ENCODE measurements at regions not wholly inside any gene's neighbourhood (a gene's known extent, or its start where the extent isn't known, plus 50 kb on each side); places are given as distances from the start of the nearest gene placed in this dataset.

DNA sequence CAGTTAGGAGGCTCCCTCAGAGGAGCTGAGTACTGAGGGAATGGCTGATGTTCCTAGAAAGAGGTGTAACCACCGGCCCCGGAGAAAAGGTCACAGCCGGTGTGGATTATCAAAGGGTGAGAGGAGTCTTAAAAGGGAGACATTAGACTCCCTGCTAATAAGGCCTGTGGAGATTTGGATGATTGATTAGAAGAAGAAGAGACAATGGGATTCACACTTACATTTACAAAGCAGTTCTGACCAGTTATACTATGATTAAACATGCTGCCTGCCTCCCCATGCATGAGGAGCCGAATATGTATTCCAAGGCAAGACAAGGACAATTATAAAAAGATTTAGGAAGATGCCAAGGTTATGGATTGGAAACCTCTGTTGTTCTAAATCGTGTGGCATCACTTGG, 302.4 kb downstream of the SLC4A3 start:
- TF ChIP-seq EZH2 (IDR thresholded peaks at IDR 0.05; ENCODE audit: insufficient read depth, poor library complexity, severe bottlenecking) (no peak), EZH2phosphoT487 (IDR thresholded peaks at IDR 0.05; ENCODE audit: insufficient read depth, low read depth) (no peak)
- Histone ChIP-seq H2AFZ (no peak overlapping the region), H3K79me2 (ENCODE audit: insufficient read depth) (no peaks in the 10 kb centered on the region), H3K4me1 (ENCODE audit: insufficient read depth) (no peaks in the 10 kb centered on the region), H3F3A (ENCODE audit: insufficient read depth) (no peaks in the 10 kb centered on the region), H3K27me3 (replicated peaks; ENCODE audit: insufficient read depth) (peaks cover 8% of the 10 kb centered on the region), H3K4me2 (ENCODE audit: unreplicated experiment) (no peak overlapping the region), H3K4me3 (no peak overlapping the region), H4K20me1 (ENCODE audit: insufficient read depth) (no peaks in the 10 kb centered on the region), H3K9me3 (ENCODE audit: low read depth) (no peaks in the 10 kb centered on the region), H3K9ac (no peak overlapping the region), H3K27ac (no peak overlapping the region), H3K36me3 (ENCODE audit: low read depth) (no peaks in the 10 kb centered on the region), H3K9me2 (ENCODE audit: insufficient read depth) (no peaks in the 10 kb centered on the region)
- WGBS, 2 experiments (ENCODE audit: low coverage in 1 of 2, low lambda C conversion rate in 2 of 2, missing lambda C conversion rate in 2 of 2): 10 to 20% methylated on average over 5 of the region's 5 CpGs
- in situ Hi-C loops (cut with MboI): no loop called here
- no peak for DNase-seq

DNA sequence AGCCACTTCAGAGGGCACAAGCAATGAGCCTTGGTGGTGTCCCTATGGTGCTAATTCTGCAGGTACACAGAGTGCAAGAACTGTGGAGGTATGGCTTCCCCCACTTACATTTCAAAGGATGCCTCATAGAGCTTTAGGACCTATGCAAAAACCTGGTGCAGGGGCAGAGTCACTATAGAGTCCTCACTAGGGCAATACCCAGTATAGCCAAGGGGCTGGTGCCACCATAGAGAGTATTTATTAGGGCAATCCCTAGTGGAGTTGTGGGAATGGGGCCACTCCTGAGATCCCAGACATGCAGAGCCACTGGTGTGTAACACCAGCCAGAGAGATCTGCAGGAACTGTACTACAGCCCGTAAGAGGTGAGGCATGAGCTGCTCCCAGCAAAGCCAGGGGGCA, 312.2 kb downstream of the SLC4A3 start:
- Histone ChIP-seq H3K36me3 (ENCODE audit: low read depth) (no peaks in the 10 kb centered on the region), H3K79me2 (ENCODE audit: insufficient read depth) (no peaks in the 10 kb centered on the region), H3K4me3 (no peak overlapping the region), H3K27me3 (replicated peaks; ENCODE audit: insufficient read depth) (0 out of 2 replicates have a peak, but pooled peaks cover 11% of the 10 kb centered on the region), H2AFZ (no peak overlapping the region), H3K9me2 (ENCODE audit: insufficient read depth) (no peaks in the 10 kb centered on the region), H3K9me3 (ENCODE audit: low read depth) (no peaks in the 10 kb centered on the region), H4K20me1 (ENCODE audit: insufficient read depth) (no peaks in the 10 kb centered on the region), H3K9ac (no peak overlapping the region), H3K4me2 (ENCODE audit: unreplicated experiment) (no peak overlapping the region), H3F3A (ENCODE audit: insufficient read depth) (no peaks in the 10 kb centered on the region), H3K27ac (no peak overlapping the region), H3K4me1 (ENCODE audit: insufficient read depth) (no peaks in the 10 kb centered on the region)
- in situ Hi-C loops (cut with MboI): no loop called here
- 31 to 44% methylated on average over 1 of the region's 1 CpG for WGBS, 2 experiments (ENCODE audit: low coverage in 1 of 2, low lambda C conversion rate in 2 of 2, missing lambda C conversion rate in 2 of 2)
- no peak for TF ChIP-seq EZH2phosphoT487 (IDR thresholded peaks at IDR 0.05; ENCODE audit: insufficient read depth, low read depth)
- no peak for DNase-seq

DNA sequence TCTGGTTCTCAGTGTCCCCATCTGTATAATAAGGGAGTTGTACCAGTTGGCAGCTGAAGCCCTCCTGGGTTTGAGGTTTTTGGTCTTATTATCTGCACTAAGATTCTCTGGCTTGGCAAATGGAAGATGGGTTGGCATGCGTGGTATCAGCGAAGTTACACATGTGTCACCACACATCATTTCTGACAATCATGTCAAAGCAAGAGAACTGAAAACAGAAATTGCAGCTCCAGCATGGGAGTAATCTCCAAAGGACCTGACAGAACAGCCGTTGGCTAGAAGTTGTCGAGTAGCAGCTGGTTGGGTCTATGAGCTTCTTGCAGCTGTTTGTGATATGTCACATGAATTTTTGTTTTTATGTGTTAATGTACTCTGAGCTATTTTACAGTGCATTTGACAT, 317.4 kb downstream of the SLC4A3 start:
- H3F3A ChIP-seq (ENCODE audit: insufficient read depth): no peaks in the 10 kb centered on the region
- no peak for TF ChIP-seq EZH2phosphoT487 (IDR thresholded peaks at IDR 0.05; ENCODE audit: insufficient read depth, low read depth)
- no peak for TF ChIP-seq EZH2 (IDR thresholded peaks at IDR 0.05; ENCODE audit: insufficient read depth, poor library complexity, severe bottlenecking)
- no peak overlapping the region for H3K4me3 ChIP-seq
- no peaks in the 10 kb centered on the region for H4K20me1 ChIP-seq (ENCODE audit: insufficient read depth)
- H2AFZ ChIP-seq: no peak overlapping the region
- in situ Hi-C loops (cut with MboI): no loop called here
- H3K9me3 ChIP-seq (ENCODE audit: low read depth): no peaks in the 10 kb centered on the region
- no peaks in the 10 kb centered on the region for H3K36me3 ChIP-seq (ENCODE audit: low read depth)
- peaks cover 9% of the 10 kb centered on the region; the same call in 1 of the 2 replicates for H3K4me1 ChIP-seq (ENCODE audit: insufficient read depth)
- H3K9me2 ChIP-seq (ENCODE audit: insufficient read depth): no peaks in the 10 kb centered on the region
- no peaks in the 10 kb centered on the region for H3K79me2 ChIP-seq (ENCODE audit: insufficient read depth)
- no peak overlapping the region for H3K27ac ChIP-seq
- no peak overlapping the region for H3K9ac ChIP-seq
- 24 to 28% methylated on average over 4 of the region's 4 CpGs for WGBS, 2 experiments (ENCODE audit: low coverage in 1 of 2, low lambda C conversion rate in 2 of 2, missing lambda C conversion rate in 2 of 2)
- H3K4me2 ChIP-seq (ENCODE audit: unreplicated experiment): no peak overlapping the region
- 0 out of 2 replicates have a peak, but pooled peaks cover 11% of the 10 kb centered on the region for H3K27me3 ChIP-seq (replicated peaks; ENCODE audit: insufficient read depth)
- DNase-seq: no peak

DNA sequence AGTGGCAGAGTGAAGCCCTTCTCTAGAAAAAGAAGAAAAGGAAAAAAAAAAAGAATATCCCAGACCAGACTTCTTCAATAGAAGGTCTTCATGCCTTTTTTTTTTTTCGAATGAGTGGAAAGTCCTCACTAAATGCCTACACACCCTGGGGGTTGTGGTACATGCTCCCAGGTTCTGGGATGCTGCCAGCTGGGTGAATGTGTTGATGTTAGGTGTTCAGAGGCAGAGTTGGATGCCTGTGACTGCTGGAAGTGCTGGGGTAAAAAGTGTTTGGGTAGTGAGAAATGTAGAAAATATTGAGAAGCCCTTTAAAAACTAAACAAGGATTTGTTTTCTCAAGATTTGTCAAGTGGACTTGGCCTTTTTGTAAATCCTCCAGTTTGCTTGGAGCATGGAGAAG, 318.6 kb downstream of the SLC4A3 start:
- 0 out of 2 replicates have a peak, but pooled peaks cover 8% of the 10 kb centered on the region for H3K27me3 ChIP-seq (replicated peaks; ENCODE audit: insufficient read depth)
- 38 to 55% methylated on average over 1 of the region's 1 CpG for WGBS, 2 experiments (ENCODE audit: low coverage in 1 of 2, low lambda C conversion rate in 2 of 2, missing lambda C conversion rate in 2 of 2)

DNA sequence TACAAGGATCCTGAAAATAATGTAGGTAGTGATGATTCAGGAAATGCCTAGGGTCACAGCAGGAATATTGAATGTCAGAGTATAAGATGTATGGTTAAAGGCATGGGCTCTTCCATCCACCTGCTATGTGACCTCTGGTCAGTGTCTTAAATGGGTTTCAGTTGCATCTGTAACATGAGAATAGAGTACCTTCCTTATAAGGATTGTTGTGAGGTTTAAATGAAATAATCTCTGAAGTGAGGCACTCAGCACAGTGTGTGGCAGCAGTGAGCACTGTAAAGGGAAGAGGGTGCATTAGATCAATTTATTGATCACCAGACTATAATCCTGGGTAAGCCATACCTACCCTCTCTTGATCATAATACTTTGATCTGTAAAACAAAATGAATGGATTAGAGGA, 319.1 kb downstream of the SLC4A3 start:
- in situ Hi-C loops (cut with MboI): no loop called here

More for the DNA sequence above, 318.6 kb downstream of the SLC4A3 start:
- no peak for DNase-seq
- Histone ChIP-seq H3K9me2 (ENCODE audit: insufficient read depth) (no peaks in the 10 kb centered on the region), H3K36me3 (ENCODE audit: low read depth) (no peaks in the 10 kb centered on the region), H3K79me2 (ENCODE audit: insufficient read depth) (no peaks in the 10 kb centered on the region), H3F3A (ENCODE audit: insufficient read depth) (no peaks in the 10 kb centered on the region), H3K9me3 (ENCODE audit: low read depth) (no peaks in the 10 kb centered on the region), H3K4me2 (ENCODE audit: unreplicated experiment) (no peak overlapping the region), H3K4me3 (no peak overlapping the region), H3K4me1 (ENCODE audit: insufficient read depth) (peaks cover 9% of the 10 kb centered on the region; the same call in 1 of the 2 replicates), H4K20me1 (ENCODE audit: insufficient read depth) (no peaks in the 10 kb centered on the region), H3K9ac (no peak overlapping the region), H3K27ac (no peak overlapping the region), H2AFZ (no peak overlapping the region)
- in situ Hi-C loops (cut with MboI): no loop called here
- TF ChIP-seq EZH2 (IDR thresholded peaks at IDR 0.05; ENCODE audit: insufficient read depth, poor library complexity, severe bottlenecking): no peak
- TF ChIP-seq EZH2phosphoT487 (IDR thresholded peaks at IDR 0.05; ENCODE audit: insufficient read depth, low read depth): no peak

More for the DNA sequence above, 319.1 kb downstream of the SLC4A3 start:
- Histone ChIP-seq H3K27ac (no peak overlapping the region), H3K4me3 (no peak overlapping the region), H3K27me3 (replicated peaks; ENCODE audit: insufficient read depth) (0 out of 2 replicates have a peak, but pooled peaks cover 6% of the 10 kb centered on the region), H3K9me2 (ENCODE audit: insufficient read depth) (no peaks in the 10 kb centered on the region), H3K79me2 (ENCODE audit: insufficient read depth) (no peaks in the 10 kb centered on the region), H2AFZ (no peak overlapping the region), H3K36me3 (ENCODE audit: low read depth) (no peaks in the 10 kb centered on the region), H3F3A (ENCODE audit: insufficient read depth) (no peaks in the 10 kb centered on the region), H3K4me1 (ENCODE audit: insufficient read depth) (peaks cover 9% of the 10 kb centered on the region; the same call in 1 of the 2 replicates), H3K9me3 (ENCODE audit: low read depth) (no peaks in the 10 kb centered on the region), H4K20me1 (ENCODE audit: insufficient read depth) (no peaks in the 10 kb centered on the region), H3K9ac (no peak overlapping the region), H3K4me2 (ENCODE audit: unreplicated experiment) (no peak overlapping the region)
- DNase-seq: no peak
- TF ChIP-seq EZH2 (IDR thresholded peaks at IDR 0.05; ENCODE audit: insufficient read depth, poor library complexity, severe bottlenecking) (no peak), EZH2phosphoT487 (IDR thresholded peaks at IDR 0.05; ENCODE audit: insufficient read depth, low read depth) (no peak)
